Fibroblast of skin of left quadriceps (primary cell): ENCODE measurements at regions not wholly inside any gene's neighbourhood (a gene's known extent, or its start where the extent isn't known, plus 50 kb on each side); places are given as distances from the start of the nearest gene placed in this dataset.
A peak's percentile ranks its signal among the peaks of the same experiment; 100 is the strongest.
"Not testable (repeated sequence)": the region's sequence is repeated elsewhere in the genome, so short reads cannot be mapped to it uniquely, and the experiment has no call there.

Source experiments
- DNase-seq, 2 experiments: peaks; one replicate each; pipeline ENCODE4 v3.0.0-alpha.2; 2013; ENCODE audit warnings: low read depth in 2 of 2

DNA sequence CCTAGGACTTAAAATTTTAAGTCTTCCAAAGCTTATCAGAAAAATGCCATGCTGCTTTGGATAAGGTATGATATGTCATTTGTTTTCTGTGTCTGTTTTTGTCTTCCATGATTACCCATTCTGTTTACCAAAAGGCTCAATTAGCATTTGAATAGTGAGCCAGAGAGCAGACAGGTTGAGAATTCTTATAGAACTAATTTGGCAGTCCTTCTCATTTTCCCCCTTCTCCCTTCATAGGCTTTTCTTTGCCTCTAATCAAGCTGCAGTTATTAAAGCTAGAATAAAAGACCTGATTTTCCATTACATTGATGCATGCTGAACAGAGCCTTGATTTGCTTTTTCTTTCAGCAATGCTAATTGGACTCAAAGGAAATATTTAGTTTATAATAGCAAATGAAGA, 993.0 kb downstream of the MAT2B start:
- no peak for DNase-seq

DNA sequence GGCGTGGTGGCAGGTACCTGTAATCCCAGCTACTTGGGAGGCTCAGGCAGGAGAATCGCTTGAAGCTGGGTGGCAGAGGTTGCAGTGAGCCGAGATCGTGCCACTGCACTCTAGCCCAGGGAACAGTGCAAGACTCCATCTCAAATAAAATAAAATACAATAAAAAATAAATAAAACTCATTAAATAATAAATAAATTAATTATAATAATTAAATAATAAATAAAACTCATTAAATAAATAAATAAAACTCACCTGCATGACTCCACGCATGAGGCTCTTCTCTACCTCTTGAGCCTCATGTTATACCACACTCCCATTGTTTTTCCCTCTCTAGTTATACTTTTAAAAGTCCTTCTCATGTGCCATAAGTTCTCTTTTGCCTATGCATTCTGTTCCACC, 995.4 kb downstream of the MAT2B start:
- DNase-seq: no peak

DNA sequence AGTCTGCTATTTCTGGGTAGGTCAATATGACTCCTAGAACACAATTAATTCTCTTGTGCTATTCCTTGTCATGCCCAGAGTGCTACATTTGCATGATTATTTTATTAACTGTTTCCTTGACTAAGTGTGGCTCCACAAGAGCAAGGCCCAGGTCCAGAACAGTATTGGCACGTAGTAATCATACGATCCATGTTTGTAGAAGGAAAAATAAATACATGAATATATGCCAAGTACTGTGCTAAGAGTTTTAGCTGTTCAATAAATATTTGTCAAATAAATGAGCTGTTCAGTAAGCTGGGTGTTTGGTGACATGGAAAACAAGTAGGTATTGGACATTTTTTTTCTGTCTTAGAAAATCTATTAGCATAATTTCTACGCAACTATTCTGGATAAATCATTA, 995.9 kb downstream of the MAT2B start:
- no peak for DNase-seq

DNA sequence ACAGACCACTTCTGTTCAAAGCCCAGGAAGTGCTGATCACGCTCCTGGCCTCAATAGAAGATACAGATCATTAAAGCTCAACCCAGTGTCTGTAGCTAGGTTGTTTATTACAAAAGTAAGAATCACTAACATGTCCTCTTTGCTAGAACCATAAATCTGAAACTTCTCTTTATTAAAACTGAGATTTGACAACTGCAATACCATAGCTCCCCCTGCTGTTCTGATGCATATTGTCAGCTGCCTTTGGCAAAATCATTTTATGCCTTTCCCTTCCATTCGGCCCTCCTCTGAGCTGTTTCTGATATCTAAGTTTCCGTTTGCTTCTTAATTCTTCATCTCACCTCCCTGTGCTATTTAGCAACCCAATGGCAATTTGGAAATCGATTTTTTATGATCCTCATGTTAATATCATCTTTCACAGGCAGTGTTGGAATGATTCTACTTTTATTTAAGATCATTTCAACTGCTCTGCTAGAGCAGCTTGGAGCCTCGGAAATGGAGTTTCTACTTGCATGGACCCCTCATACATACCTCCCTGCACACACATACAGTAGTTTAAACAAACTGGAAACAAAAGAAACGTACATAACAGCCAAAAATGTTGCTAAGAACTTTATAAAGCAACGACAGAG, 998.8 kb downstream of the MAT2B start:
- DNase-seq: peak; percentile 39 to 45

DNA sequence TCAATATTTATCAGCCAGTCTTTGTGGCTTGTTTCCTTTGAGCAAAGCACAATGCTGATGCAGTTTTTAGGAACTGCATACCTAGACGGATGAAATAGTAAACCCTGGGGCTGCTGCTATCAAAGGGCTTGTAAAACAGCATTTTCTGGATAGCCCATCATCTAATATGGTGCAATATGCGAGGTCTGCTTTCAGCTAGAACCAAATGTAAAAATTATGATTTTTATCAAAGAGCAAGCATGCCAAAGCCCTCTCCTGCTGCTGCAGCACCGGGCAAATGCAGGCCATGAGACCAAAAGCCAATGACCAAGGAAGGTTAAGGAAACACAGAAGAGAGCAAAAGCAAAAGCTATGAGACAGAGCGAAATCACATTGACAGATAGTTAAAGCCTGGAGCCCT, 1000.4 kb downstream of the MAT2B start:
- DNase-seq: no peak

DNA sequence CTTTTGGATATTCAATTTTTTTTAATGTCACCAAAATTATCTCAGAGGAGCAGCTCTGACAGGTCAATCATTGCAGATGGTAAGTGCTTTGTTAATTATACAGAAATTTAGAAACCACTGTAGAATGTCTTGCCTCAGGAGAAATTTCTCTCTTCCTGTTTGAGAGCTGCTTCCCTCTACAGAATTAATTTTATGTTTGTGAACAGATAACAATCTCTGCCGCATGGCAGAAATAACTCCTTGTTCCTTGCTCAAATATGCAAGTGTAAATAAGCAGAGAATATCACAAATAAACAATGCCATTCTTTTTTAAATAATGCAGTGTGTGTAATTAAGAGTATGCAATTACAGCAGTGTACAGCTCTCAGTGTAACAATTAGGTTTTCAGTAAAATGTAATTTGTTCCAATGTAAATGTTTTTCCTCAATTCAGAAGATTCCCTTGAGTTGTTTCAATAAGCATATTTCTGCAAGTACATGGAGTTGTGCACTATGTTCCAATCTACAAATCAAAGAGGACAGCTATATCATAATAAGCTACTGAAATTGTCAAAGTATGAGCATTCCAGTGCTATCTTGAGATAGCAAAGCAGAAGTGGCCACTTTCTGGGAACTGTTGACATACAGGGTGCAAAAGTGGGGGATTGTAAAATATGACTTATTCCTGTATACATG, 1012.8 kb downstream of the MAT2B start:
- no peak for DNase-seq

DNA sequence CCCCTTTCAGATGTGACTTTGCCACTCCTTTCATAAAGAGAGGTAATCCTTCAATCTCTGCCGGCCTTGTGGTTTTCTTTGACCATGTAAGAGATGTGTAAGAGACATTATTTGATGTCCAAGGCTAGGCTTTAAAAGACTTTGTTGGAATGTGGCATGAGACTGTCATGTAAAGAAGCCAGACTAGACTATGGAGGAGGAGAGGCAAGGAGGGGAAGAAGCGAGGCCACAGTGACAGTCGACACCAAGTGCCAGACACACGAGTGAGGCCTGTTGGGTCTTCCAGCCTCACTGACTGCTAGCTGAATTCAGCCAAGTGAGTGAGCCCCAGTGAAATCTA, 1013.3 kb downstream of the MAT2B start:
- no peak for DNase-seq

DNA sequence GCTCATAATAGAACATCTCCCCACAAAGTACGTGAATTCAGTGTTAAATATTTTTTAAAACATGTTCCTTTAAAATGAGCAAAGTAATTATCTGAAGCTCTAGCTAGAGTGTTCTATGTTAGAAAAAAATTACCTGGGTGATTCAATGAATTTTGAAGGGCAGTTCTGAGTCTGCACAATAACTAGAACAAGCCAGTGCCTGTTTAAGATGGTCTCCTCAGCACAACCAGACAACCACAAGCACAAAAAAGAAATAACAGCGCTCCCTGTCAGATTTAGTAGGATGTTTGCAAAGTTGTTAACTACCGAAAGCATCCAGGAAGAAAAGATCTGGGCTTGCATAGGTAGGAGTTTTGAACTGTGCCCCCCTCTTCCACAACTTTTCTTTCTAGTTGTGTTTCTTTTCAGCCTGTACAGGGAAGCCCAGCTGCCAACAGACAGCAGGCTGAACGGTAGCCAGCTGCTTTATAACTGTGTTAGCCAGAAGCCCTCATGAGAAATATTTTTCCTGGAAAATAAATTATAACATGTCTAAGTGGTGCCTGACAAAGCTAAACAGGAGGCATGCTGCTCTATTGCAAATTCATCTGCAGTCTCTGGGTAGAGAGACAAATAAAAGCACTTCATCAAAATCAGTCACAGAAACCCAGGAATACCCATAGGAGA, 1026.9 kb downstream of the MAT2B start:
- DNase-seq: no peak

DNA sequence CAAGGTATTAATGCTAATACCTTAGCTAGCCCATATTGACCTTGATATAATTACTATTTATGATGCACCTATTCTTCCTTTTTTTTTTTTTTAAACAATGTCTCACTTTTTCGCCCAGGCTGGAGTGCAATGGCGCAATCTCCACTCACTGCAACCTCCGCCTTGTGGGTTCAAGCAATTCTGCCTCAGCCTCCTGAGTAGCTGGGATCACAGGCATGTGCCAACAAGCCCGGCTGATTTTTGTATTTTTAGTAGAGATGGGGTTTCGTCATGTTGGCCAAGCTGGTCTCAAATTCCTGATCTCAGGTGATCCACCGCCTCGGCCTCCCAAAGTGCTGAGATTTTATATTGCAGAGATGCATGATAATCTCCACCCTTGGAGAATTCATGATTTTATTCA, 1028.0 kb downstream of the MAT2B start:
- DNase-seq: not testable (repeated sequence)

DNA sequence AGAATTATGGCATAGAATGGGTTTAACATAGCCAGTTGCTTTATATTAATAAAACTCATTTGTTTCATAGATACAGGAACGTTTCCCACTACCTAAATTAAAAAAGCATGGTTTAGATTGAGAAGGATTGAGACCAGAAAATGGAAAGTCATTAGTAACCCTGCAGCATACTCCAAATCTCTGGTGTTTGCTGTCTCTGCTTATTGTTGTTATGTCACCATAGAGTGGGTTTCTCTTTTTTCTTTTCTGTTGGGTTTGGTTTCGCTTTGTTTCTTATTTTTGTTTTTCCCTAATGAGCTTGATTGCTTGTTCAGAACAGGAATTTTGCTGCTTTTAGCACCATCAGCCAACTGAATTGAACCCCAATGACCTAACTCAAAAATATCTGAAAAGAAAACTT, 1034.8 kb downstream of the MAT2B start:
- no peak for DNase-seq

DNA sequence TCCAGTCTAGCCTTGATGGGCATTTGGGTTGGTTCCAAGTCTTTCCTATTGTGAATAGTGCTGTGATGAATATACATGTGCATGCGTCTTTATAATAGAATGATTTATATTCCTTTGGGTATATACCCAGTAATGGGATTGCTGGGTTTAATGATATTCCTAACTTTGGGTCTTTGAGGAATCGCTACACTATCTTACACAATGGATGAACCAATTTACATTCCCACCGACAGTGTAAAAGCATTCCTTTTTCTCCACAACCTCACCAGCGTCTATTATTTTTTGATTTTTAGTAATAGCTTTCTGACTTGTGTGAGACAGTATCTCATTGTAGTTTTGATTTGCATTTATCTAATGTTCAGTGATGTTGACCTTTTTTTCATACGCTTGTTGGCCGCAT, 1040.1 kb downstream of the MAT2B start:
- no peak for DNase-seq

DNA sequence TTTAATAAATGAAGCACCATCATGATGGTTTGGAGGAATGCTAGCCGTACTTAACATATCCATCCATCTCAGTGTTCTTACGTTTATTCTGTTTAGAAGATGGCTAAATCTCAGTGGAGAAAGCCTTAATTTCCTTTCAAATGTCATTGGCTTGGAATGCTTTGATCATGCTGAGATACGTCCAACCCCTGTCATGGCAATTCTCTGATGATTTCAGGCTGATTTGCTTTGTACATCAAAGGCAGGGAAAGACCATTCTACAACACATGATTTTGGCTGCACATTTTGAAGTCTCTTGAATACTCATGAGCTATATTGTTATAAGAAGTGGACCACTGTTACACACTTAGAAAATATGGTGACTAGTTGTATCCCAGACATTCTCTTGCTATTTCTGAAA, 1048.4 kb downstream of the MAT2B start:
- DNase-seq: no peak

DNA sequence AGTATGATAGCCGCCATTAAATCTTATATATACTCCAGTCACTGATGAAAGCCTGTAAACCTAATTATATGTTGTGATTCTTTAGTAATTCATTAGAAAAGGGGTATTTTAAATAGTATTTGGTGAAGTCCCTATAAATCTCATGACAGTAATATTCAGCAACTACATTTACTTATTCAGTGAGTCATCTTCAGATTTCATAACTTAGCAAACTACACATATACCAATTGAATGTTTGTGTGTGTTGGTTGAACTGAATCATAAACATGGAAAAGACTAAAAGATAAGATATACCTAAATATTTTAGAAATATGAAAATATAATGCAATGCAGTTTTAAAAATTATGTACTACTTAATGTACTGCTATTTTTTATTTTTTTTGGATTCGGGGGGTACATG, 1050.4 kb downstream of the MAT2B start:
- DNase-seq: peak; percentile 11 to 20

DNA sequence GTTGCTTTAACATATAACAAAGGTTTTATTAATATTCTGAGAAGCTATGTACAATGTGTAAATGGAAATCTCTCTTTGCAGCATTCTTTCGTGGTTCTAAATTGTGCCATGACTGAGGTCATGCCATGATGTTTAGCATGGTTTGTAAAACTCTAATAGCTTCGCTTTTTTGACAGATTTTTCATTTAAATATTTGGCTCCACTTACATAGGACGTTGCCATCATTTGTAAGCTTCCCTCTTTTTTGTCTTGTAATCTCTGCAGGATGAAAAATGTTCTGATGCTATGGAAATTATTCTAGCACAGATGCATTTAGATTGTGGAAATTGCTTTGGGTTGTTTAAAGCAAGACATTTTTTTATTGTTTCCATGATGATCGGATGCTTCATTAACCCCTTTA, 1054.8 kb downstream of the MAT2B start:
- DNase-seq: no peak

DNA sequence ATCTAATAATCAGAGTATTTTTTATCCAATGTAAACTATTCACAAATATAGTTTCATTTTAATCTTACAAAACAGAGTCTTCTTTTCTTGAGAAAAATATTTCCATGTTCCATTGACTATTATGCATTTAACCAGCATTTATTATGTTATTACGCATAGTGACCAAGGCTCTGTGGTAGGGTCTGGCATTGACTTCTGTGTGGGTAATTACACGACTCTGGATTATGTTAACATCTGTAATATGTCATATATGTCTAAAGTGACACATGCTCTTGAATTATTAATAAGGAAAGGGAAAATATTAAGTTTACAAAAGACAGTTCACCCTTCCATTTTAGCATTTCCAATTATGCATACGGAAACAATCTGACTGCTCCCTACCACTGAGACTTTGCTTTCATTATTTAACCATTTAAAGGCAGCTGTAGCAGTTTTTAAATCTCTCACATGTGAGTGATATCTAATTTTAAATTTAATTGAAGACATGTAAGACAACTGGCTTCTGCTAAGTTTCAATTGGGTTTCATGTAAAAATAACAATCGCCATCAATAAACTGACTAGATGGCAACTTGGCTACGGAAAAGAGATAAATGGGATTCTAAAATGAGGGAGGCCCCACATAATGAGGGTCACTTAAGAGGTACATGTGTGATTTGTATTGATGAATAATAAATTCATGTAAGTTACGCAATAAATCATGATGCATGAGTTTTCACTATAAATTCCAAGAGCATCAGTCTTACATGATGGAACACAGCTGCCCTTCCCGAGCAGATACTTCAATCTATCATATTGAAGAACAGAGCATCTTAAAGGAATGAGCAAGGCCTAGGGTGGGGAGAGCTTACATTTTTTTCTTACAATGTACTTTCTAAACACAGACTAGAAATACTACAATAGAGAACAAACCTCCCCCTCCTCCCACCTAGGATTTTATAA, 1056.8 kb downstream of the MAT2B start:
- DNase-seq: peak; percentile 23 to 40

DNA sequence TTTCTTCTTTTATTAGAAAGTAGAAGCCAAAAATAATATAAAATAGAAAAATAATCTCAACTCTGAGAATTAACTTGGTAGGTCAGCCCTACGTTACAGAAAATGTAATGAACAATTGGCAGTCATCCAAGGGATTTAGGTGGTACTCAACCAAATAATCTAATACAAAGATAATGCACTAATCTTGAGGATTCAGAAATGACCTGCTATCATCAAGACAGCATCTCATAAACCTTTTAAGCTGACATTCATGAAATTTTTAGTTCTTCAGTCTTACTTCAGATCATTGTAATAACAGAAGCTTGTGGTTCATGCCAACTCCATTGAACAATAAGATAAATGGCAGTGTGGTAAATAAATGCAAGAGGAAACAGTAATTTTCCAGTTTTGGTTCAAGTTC, 1058.0 kb downstream of the MAT2B start:
- no peak for DNase-seq

DNA sequence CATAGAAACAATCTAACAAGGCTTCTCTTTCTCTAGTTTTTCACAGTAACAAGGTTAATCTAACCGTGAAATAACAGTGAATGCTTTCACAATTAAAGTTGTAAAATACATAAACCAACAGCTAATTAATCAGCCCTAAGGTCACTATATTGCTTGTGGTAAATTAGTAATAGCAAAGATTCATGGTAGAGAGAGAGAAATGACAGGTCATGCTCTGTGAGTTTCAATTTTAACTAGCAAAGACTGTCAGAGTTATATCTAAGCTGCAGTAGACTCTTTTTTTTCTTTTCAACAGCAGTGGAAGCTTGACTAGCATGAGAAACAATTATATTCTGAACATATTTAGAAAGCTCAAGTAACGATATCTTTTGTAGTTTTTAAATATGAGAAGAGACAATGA, 1068.0 kb downstream of the MAT2B start:
- DNase-seq: no peak

DNA sequence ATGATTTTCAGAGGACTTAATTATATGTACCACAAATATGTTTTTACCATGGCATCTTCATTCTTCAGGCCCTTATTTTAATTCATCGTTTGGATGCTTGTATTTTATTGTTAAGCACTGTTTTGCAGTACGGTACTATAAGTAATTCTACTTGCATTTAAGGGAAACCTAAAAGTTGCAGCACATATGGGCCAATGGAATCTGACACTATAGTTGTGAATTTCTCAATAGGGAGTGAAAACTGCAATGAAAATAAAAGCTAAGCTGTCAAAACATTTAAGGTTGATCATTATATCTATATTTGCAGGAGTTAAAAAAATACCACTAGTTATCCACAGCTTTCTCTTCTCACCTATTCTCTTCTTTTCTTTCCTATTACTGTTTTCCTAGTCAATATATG, 1071.8 kb downstream of the MAT2B start:
- DNase-seq: no peak

DNA sequence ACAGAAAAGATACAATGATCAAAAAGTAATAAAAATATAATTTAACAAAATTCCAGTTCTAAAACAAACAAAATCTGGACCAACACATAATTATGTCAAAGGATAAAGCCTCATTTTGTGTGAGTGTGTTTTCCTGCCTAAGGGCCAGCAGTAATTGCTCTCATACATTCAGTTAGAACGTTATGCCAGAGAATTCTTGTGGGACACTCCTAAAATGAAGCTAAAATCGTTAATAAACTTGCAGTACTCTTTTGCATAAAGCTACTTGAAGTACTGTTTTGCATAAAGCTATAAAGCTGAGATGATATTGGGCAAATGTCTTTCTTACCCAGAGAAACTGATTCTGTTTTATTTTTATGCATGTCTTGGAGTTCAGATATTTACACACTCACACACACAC, 1072.3 kb downstream of the MAT2B start:
- DNase-seq: no peak

DNA sequence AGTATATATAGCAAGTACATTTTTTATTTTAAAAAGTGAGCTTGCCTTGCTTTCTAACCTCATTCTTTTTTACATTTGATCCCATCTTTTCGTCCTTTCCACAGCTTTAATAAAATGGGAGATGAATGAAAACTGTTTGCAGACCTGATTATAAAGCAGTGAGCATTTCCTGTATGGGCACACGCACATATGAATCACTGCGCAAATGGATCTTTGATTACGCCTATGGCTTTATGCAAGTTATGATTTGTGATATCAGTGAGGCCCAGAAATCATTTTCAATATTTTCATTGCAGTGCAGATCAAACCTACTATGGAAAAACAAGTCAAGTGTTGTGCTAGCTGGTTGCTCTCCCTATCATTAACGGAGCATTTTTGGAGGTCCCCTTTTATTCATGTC, 1073.0 kb downstream of the MAT2B start:
- DNase-seq: no peak

DNA sequence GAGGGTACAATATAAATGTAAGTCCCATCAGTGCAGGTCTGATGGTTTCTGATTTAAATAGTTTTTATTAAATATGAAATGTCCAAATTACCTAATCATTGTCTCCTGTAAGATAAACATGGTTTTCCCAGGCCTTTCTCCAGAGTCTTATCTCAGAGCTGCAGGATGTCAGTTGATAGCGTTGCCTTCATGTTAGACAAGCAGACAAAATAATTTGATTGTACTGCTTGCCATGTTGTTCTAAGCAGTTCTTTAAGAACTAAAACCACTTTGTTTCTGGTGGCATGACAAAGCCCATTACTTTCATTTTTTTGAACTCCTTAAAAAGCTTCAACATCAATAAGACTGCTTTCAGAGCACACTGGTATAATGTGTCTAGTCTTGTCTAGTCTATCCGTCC, 1073.5 kb downstream of the MAT2B start:
- no peak for DNase-seq

DNA sequence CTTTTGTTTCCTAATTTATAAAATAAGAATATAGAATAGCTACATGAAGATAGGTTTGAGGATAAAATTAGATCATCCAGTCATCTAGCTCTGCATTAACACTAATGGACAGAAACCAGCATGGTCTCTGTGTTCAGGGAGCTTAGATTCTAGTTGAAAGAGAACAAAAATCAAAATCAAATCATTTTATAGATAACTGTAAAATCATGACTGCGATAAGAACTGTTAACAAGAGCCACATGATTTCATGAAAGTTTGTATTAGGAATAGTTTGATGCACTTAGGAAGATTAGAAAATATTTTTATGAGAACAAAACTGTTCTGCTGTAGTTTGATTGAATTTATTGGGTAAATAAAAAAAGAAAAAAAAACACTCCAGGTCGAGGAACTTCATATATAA, 1074.7 kb downstream of the MAT2B start:
- DNase-seq: no peak
